Thyroid gland (tissue), 4 donors: ENCODE measurements at regions not wholly inside any gene's neighbourhood (a gene's known extent, or its start where the extent isn't known, plus 50 kb on each side); places are given as distances from the start of the nearest gene placed in this dataset.

ENCODE experiments used
- DNase-seq, 2 donors: peaks; one replicate each; pipeline ENCODE4 v3.0.0-alpha.2; 2019
- H3K27ac ChIP-seq, 3 donors: fragments of 200-600 bp; sonication (generic); 1 replicate in 2 of 3; 2 replicates in 1 of 3; pipeline ENCODE4 v1.5.1; 2016 to 2019; ENCODE audit warnings: mild to moderate bottlenecking in 1 of 3, moderate library complexity in 1 of 3
- H3K27me3 ChIP-seq: fragments of 200-600 bp; sonication (generic); one replicate; pipeline ENCODE4 v1.5.1; 2019
- H3K36me3 ChIP-seq, 2 donors: fragments of 200-600 bp; sonication (generic); one replicate each; pipeline ENCODE4 v1.5.1; 2016 to 2019
- H3K4me1 ChIP-seq, 2 donors: fragments of 200-600 bp; sonication (generic); one replicate each; pipeline ENCODE4 v1.5.1; 2017 to 2019
- H3K4me3 ChIP-seq, 3 donors: fragments of 200-600 bp; sonication (generic); replicated peaks in 1 of 3; 1 replicate in 2 of 3; 2 replicates in 1 of 3; pipeline ENCODE4 v1.5.1; 2016; ENCODE audit warnings: mild to moderate bottlenecking in 1 of 3
- H3K9me3 ChIP-seq: fragments of 200-600 bp; sonication (generic); one replicate; pipeline ENCODE4 v1.5.1; 2017
- CTCF ChIP-seq, 6 experiments: fragments of 200-600 bp in 3 of 6; fragments of 450-650 bp in 3 of 6; sonication (generic) in 3 of 6; IDR thresholded peaks; one replicate each; pipeline ENCODE4 v1.5.1; 2016 to 2019; ENCODE audit warnings: antibody characterized with exemption in 6 of 6, mild to moderate bottlenecking in 2 of 6, inconsistent platforms in 1 of 6, moderate library complexity in 1 of 6
- POLR2A ChIP-seq, 2 donors: fragments of 450-650 bp; IDR thresholded peaks; one replicate each; pipeline ENCODE4 v1.6.1; 2017; ENCODE audit warnings: antibody characterized with exemption in 2 of 2, mild to moderate bottlenecking in 2 of 2, moderate library complexity in 1 of 2
- WGBS, 2 donors: methylation state at CpG; one replicate each; pipeline ENCODE4 v1.1.5; 2017; 5-methylcytosine and 5-hydroxymethylcytosine counted together
- intact Hi-C: fragments of 100-400 bp; cut with DNase I; formaldehyde crosslinking; loops from one replicate; pipeline ENCODE4 v1.15.1; 2023

GRCh38 chr3:159879598-159879997 lies 109.0 kb upstream of the IL12A start:
- 79 to 83% methylated on average over 6 of the region's 6 CpGs for WGBS, 2 donors
- no peak for DNase-seq
- peaks cover 0 to 11% of the 10 kb centered on the region in 2 donors for H3K4me1 ChIP-seq
- TF ChIP-seq CTCF (IDR thresholded peaks at IDR 0.05): no peak
- no peak for TF ChIP-seq POLR2A (IDR thresholded peaks at IDR 0.05)
- intact Hi-C loops: no loop called here
- H3K9me3 ChIP-seq: no peaks in the 10 kb centered on the region
- H3K36me3 ChIP-seq: no peaks in the 10 kb centered on the region
- no peak overlapping the region for H3K27ac ChIP-seq
- H3K4me3 ChIP-seq: no peak overlapping the region
- H3K27me3 ChIP-seq: no peaks in the 10 kb centered on the region

GRCh38 chr3:159881208-159881607 lies 107.4 kb upstream of the IL12A start:
- Histone ChIP-seq H3K27ac (no peak overlapping the region), H3K4me3 (no peak overlapping the region), H3K27me3 (no peaks in the 10 kb centered on the region), H3K36me3 (no peaks in the 10 kb centered on the region), H3K9me3 (no peaks in the 10 kb centered on the region), H3K4me1 (peaks cover 0 to 11% of the 10 kb centered on the region in 2 donors)
- TF ChIP-seq CTCF (IDR thresholded peaks at IDR 0.05): no peak
- no peak for TF ChIP-seq POLR2A (IDR thresholded peaks at IDR 0.05)
- intact Hi-C loops: no loop called here
- WGBS, 2 donors: 91 to 97% methylated on average over 2 of the region's 2 CpGs
- no peak for DNase-seq

- no peak overlapping the region for H3K27ac ChIP-seq
- no peak overlapping the region for H3K4me3 ChIP-seq
- H3K36me3 ChIP-seq: no peaks in the 10 kb centered on the region
- peak in 1 of 2 donors; percentile 27 for DNase-seq
- H3K27me3 ChIP-seq: no peaks in the 10 kb centered on the region
- no peaks in the 10 kb centered on the region for H3K9me3 ChIP-seq
- intact Hi-C loops: no loop called here
- WGBS, 2 donors: 47 to 78% methylated on average over 7 of the region's 7 CpGs
- TF ChIP-seq POLR2A (IDR thresholded peaks at IDR 0.05): no peak
- no peak for TF ChIP-seq CTCF (IDR thresholded peaks at IDR 0.05)
- peaks cover 0 to 11% of the 10 kb centered on the region in 2 donors for H3K4me1 ChIP-seq
Observed at GRCh38 chr3:159881828-159882309, 106.8 kb upstream of the IL12A start.

- WGBS, 2 donors: 68 to 72% methylated on average over 3 of the region's 3 CpGs
- no peak for DNase-seq
- intact Hi-C loops: no loop called here
- Histone ChIP-seq H3K36me3 (no peaks in the 10 kb centered on the region), H3K27me3 (no peaks in the 10 kb centered on the region), H3K4me1 (peaks cover 0 to 11% of the 10 kb centered on the region in 2 donors), H3K27ac (no peak overlapping the region), H3K4me3 (no peak overlapping the region), H3K9me3 (no peaks in the 10 kb centered on the region)
- TF ChIP-seq POLR2A (IDR thresholded peaks at IDR 0.05) (no peak), CTCF (IDR thresholded peaks at IDR 0.05) (no peak)
Observed at GRCh38 chr3:159882367-159882766, 106.3 kb upstream of the IL12A start.

GRCh38 chr3:159882790-159883779 lies 105.5 kb upstream of the IL12A start:
- Histone ChIP-seq H3K4me1 (peaks cover 0 to 11% of the 10 kb centered on the region in 2 donors), H3K4me3 (no peak overlapping the region), H3K27me3 (no peaks in the 10 kb centered on the region), H3K36me3 (no peaks in the 10 kb centered on the region), H3K9me3 (no peaks in the 10 kb centered on the region), H3K27ac (no peak overlapping the region)
- TF ChIP-seq CTCF (IDR thresholded peaks at IDR 0.05): no peak
- peak; percentile 26 to 27 for DNase-seq
- intact Hi-C loops: no loop called here
- WGBS, 2 donors: 46 to 51% methylated on average over 11 to 12 of the region's 12 CpGs
